H9 (cell line): ENCODE measurements at regions not wholly inside any gene's neighbourhood (a gene's known extent, or its start where the extent isn't known, plus 50 kb on each side); places are given as distances from the start of the nearest gene placed in this dataset.
A peak's percentile ranks its signal among the peaks of the same experiment; 100 is the strongest.

Experiments used
- DNase-seq: peaks from one replicate; pipeline ENCODE4 v3.0.0-alpha.2; 2017
- H2AFZ ChIP-seq: one replicate; pipeline ENCODE4 v1.6.1; 2013; ENCODE audit warnings: mild to moderate bottlenecking, low read length, control low read depth, moderate library complexity
- H2AK5ac ChIP-seq: 2 replicates; pipeline ENCODE4 v1.6.1; 2013; ENCODE audit warnings: low read length, control low read depth, mixed read lengths; ENCODE audit not compliant: insufficient read length
- H2BK120ac ChIP-seq: one replicate; pipeline ENCODE4 v1.6.1; 2013; ENCODE audit warnings: low read depth, mild to moderate bottlenecking, low read length, control low read depth, inconsistent platforms; ENCODE audit not compliant: poor library complexity, severe bottlenecking
- H2BK12ac ChIP-seq: 2 replicates; pipeline ENCODE4 v1.6.1; 2013; ENCODE audit warnings: low read length, control low read depth, mixed read lengths, low read depth; ENCODE audit not compliant: insufficient read length
- H2BK15ac ChIP-seq: 2 replicates; pipeline ENCODE4 v1.6.1; 2013; ENCODE audit warnings: low read depth, low read length, control low read depth
- H2BK20ac ChIP-seq: one replicate; pipeline ENCODE4 v1.6.1; 2013; ENCODE audit warnings: low read depth, mild to moderate bottlenecking, low read length, control low read depth, inconsistent platforms; ENCODE audit not compliant: poor library complexity, severe bottlenecking
- H2BK5ac ChIP-seq: 2 replicates; pipeline ENCODE4 v1.6.1; 2013; ENCODE audit warnings: low read length, control low read depth, mixed read lengths; ENCODE audit not compliant: insufficient read length
- H3K14ac ChIP-seq: 2 replicates; pipeline ENCODE4 v1.6.1; 2013; ENCODE audit warnings: low read length, control low read depth; ENCODE audit not compliant: insufficient read depth
- H3K18ac ChIP-seq: 2 replicates; pipeline ENCODE4 v1.6.1; 2013; ENCODE audit warnings: low read depth, mild to moderate bottlenecking, mixed read lengths, low read length, control low read depth; ENCODE audit not compliant: insufficient read length
- H3K23ac ChIP-seq: 2 replicates; pipeline ENCODE4 v1.6.1; 2013; ENCODE audit warnings: low read length, control low read depth, mixed read lengths, low read depth; ENCODE audit not compliant: insufficient read length
- H3K23me2 ChIP-seq: 2 replicates; pipeline ENCODE4 v1.6.1; 2013; ENCODE audit warnings: low read depth, mild to moderate bottlenecking, mixed read lengths, low read length, control low read depth; ENCODE audit not compliant: insufficient read length, poor library complexity, severe bottlenecking
- H3K27ac ChIP-seq: 2 replicates; pipeline ENCODE4 v1.5.1; 2013; ENCODE audit warnings: low read length, control low read depth, mixed read lengths, low read depth; ENCODE audit not compliant: insufficient read length
- H3K27me3 ChIP-seq: 2 replicates; pipeline ENCODE4 v1.6.1; 2013; ENCODE audit warnings: low read length, control low read depth, inconsistent platforms; ENCODE audit not compliant: insufficient read depth
- H3K4ac ChIP-seq: 2 replicates; pipeline ENCODE4 v1.6.1; 2013; ENCODE audit warnings: low read depth, mild to moderate bottlenecking, control low read depth, inconsistent platforms, low read length, moderate library complexity
- H3K4me1 ChIP-seq: 2 replicates; pipeline ENCODE4 v1.6.1; 2013; ENCODE audit warnings: low read length, control low read depth, inconsistent platforms; ENCODE audit not compliant: insufficient read depth
- H3K4me2 ChIP-seq: 2 replicates; pipeline ENCODE4 v1.6.1; 2013; ENCODE audit warnings: low read length, control low read depth, mixed read lengths; ENCODE audit not compliant: insufficient read length, insufficient read depth
- H3K56ac ChIP-seq: 2 replicates; pipeline ENCODE4 v1.6.1; 2013; ENCODE audit warnings: low read depth, mild to moderate bottlenecking, mixed read lengths, low read length, control low read depth; ENCODE audit not compliant: insufficient read length
- H3K79me1 ChIP-seq: 2 replicates; pipeline ENCODE4 v1.6.1; 2013; ENCODE audit warnings: low read depth, mild to moderate bottlenecking, moderate library complexity, low read length, control low read depth, inconsistent platforms; ENCODE audit not compliant: insufficient read depth, poor library complexity, severe bottlenecking
- H3K79me2 ChIP-seq: 2 replicates; pipeline ENCODE4 v1.6.1; 2013; ENCODE audit warnings: low read length, control low read depth, inconsistent platforms; ENCODE audit not compliant: insufficient read depth
- H3K9ac ChIP-seq: 2 replicates; pipeline ENCODE4 v1.6.1; 2013; ENCODE audit warnings: low read length, control low read depth, mixed read lengths; ENCODE audit not compliant: insufficient read length; ENCODE audit errors: extremely low read depth
- H3K9me3 ChIP-seq: one replicate; pipeline ENCODE4 v1.6.1; 2013; ENCODE audit warnings: low read depth, low read length, inconsistent platforms; ENCODE audit not compliant: control insufficient read depth
- H3T11ph ChIP-seq: one replicate; pipeline ENCODE4 v1.6.1; 2013; ENCODE audit warnings: mild to moderate bottlenecking, low read length, control low read depth, inconsistent platforms
- H4K20me1 ChIP-seq: one replicate; pipeline ENCODE4 v1.6.1; 2013; ENCODE audit not compliant: control insufficient read depth, insufficient read length, insufficient read depth
- H4K5ac ChIP-seq: 2 replicates; pipeline ENCODE4 v1.6.1; 2013; ENCODE audit warnings: low read depth, mild to moderate bottlenecking, mixed read lengths, low read length, control low read depth; ENCODE audit not compliant: insufficient read length
- H4K8ac ChIP-seq: replicated peaks from 2 replicates; pipeline ENCODE4 v1.6.1; 2013; ENCODE audit warnings: low read length, control low read depth, mixed read lengths, low read depth; ENCODE audit not compliant: insufficient read length
- H4K91ac ChIP-seq: 2 replicates; pipeline ENCODE4 v1.6.1; 2013; ENCODE audit warnings: low read depth, mild to moderate bottlenecking, moderate library complexity, mixed read lengths, low read length, control low read depth; ENCODE audit not compliant: insufficient read length
- H3K27ac Mint-ChIP-seq, 3 experiments: 2 replicates in 2 of 3; 3 replicates in 1 of 3; pipeline ENCODE4 v1.8.0; 2020 to 2021; ENCODE audit warnings: mixed read lengths in 3 of 3, mild to moderate bottlenecking in 1 of 3, moderate library complexity in 1 of 3
- H3K27me3 Mint-ChIP-seq: 2 replicates; pipeline ENCODE4 v1.8.0; 2021; ENCODE audit warnings: low read depth, mild to moderate bottlenecking, moderate library complexity, mixed read lengths
- H3K36me3 Mint-ChIP-seq, 3 experiments: 2 replicates in 2 of 3; 3 replicates in 1 of 3; pipeline ENCODE4 v1.8.0; 2020 to 2021; ENCODE audit warnings: low read depth in 3 of 3, mixed read lengths in 3 of 3; ENCODE audit not compliant: insufficient read depth in 1 of 3
- H3K4me1 Mint-ChIP-seq, 2 experiments: 2 replicates each; pipeline ENCODE4 v1.8.0; 2020; ENCODE audit warnings: mixed read lengths in 2 of 2
- H3K4me3 Mint-ChIP-seq, 2 experiments: 2 replicates in 1 of 2; 3 replicates in 1 of 2; pipeline ENCODE4 v1.8.0; 2020 to 2021; ENCODE audit warnings: mild to moderate bottlenecking in 2 of 2, mixed read lengths in 2 of 2, moderate library complexity in 1 of 2
- H3K9me3 Mint-ChIP-seq, 2 experiments: 2 replicates in 1 of 2; 3 replicates in 1 of 2; pipeline ENCODE4 v1.8.0; 2020; ENCODE audit warnings: mild to moderate bottlenecking in 2 of 2, mixed read lengths in 2 of 2, moderate library complexity in 1 of 2
- CTCF ChIP-seq: fragments of 200-600 bp; sonication (generic); conservative IDR thresholded peaks from 3 replicates; pipeline ENCODE4 v1.8.0; 2021; ENCODE audit warnings: antibody characterized with exemption, mild to moderate bottlenecking
- WGBS: extraction: QIAGEN DNeasy Blood & Tissue Kit; methylation state at CpG from one replicate; pipeline ENCODE4 v1.1.7; 2013; ENCODE audit warnings: missing lambda C conversion rate, low lambda C conversion rate, mixed read lengths; ENCODE audit not compliant: insufficient read length; ENCODE audit errors: extremely low coverage; 5-methylcytosine and 5-hydroxymethylcytosine counted together

DNA sequence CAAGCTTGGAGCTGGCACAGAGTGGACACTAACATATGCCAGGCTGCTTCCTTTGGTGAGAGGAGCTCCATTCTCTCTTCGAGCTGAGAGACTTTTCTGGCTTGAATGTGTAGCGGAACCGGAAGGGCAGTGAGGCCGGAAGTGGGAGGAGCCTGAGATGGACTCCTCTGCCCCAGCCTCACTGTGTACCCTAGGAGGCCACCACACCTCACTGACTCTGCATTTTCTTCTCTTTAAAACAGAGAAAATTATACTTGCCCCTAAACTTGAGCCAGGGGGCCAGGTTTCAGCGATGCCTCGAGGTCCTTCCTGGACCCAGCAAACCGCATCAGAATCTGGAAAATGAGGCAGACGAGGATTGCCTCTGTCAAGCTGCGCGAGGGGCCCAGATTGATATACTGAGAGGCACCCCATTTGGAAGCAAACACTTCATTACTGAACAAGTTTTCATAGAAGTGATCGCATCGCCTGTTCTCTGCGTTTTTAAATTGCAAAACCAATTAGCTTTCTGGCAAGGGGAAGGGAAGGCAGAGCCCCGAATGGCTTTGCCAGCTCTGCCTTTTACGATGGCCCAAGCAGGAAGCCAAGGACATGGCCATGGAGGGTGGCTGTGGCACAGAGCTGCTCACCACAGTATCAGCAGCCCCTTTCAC lies 708.1 kb downstream of the PTPRU start:
- no CpG with 5 or more reads among the region's 15 CpGs for WGBS
- Mint-ChIP-seq H3K4me1 (peaks cover 28 to 34% of the 10 kb centered on the region in 2 experiments), H3K4me3 (no peak overlapping the region), H3K9me3 (no peaks in the 10 kb centered on the region), H3K27me3 (peaks cover 4% of the 10 kb centered on the region), H3K36me3 (no peaks in the 10 kb centered on the region), H3K27ac (peak overlapping the region in 2 of 3 experiments; percentile 16 to 37; a peak in 2 of 7 replicates)
- Histone ChIP-seq H3K4me2 (no peak overlapping the region), H3K18ac (no peak overlapping the region), H3K23me2 (no peaks in the 10 kb centered on the region), H2BK20ac (no peak overlapping the region), H4K5ac (no peak overlapping the region), H2BK15ac (no peak overlapping the region), H3K27me3 (no peaks in the 10 kb centered on the region), H3K4me1 (peaks cover 8% of the 10 kb centered on the region; the same call in 1 of the 2 replicates), H3K56ac (no peak overlapping the region), H3K23ac (no peak overlapping the region), H3K9me3 (no peaks in the 10 kb centered on the region), H3K79me2 (no peaks in the 10 kb centered on the region), H3K14ac (peak overlapping the region; percentile 36), H2BK12ac (no peak overlapping the region), H3K27ac (no peak overlapping the region), H3K9ac (no peak overlapping the region), H4K8ac (no peak overlapping the region), H2BK5ac (no peak overlapping the region), H3K79me1 (no peaks in the 10 kb centered on the region), H4K91ac (no peak overlapping the region), H2BK120ac (no peak overlapping the region), H3K4ac (no peak overlapping the region), H3T11ph (no peak overlapping the region), H2AFZ (no peak overlapping the region), H4K20me1 (no peaks in the 10 kb centered on the region), H2AK5ac (no peak overlapping the region)
- no peak for DNase-seq
- TF ChIP-seq CTCF = no peak
